Fibroblast of lung (primary cell): ENCODE measurements at regions not wholly inside any gene's neighbourhood (a gene's known extent, or its start where the extent isn't known, plus 50 kb on each side); places are given as distances from the start of the nearest gene placed in this dataset.

ENCODE experiments used
- DNase-seq, 2 donors: peaks; one replicate each; pipeline versions ENCODE4 v3.0.0 to v3.0.0-alpha.2; 2010; ENCODE audit warnings: low read depth in 2 of 2
- H2AFZ ChIP-seq: 2 replicates; pipeline ENCODE4 v1.5.1; 2012; ENCODE audit warnings: low read length, control low read depth, inconsistent platforms
- H3K27ac ChIP-seq: 2 replicates; pipeline ENCODE4 v1.5.1; 2011; ENCODE audit warnings: low read length, control low read depth; ENCODE audit not compliant: insufficient read depth
- H3K27me3 ChIP-seq: 2 replicates; pipeline ENCODE4 v1.5.1; 2011; ENCODE audit warnings: mild to moderate bottlenecking, low read length; ENCODE audit not compliant: control insufficient read depth, insufficient read depth
- H3K36me3 ChIP-seq: 2 replicates; pipeline ENCODE4 v1.5.1; 2011; ENCODE audit warnings: low read length; ENCODE audit not compliant: control insufficient read depth, insufficient read depth
- H3K4me1 ChIP-seq: 2 replicates; pipeline ENCODE4 v1.5.1; 2011; ENCODE audit warnings: low read length; ENCODE audit not compliant: control insufficient read depth, insufficient read depth; ENCODE audit errors: extremely low read depth
- H3K4me2 ChIP-seq: 2 replicates; pipeline ENCODE4 v1.5.1; 2011; ENCODE audit warnings: low read length, control low read depth; ENCODE audit not compliant: insufficient read depth; ENCODE audit errors: extremely low read depth
- H3K4me3 ChIP-seq, 4 experiments: fragments of 200-600 bp in 1 of 4; sonication (generic) in 1 of 4; replicated peaks in 1 of 4; 2 replicates each; pipeline ENCODE4 v1.5.1; 2011 to 2016; ENCODE audit warnings: low read length in 4 of 4, low read depth in 3 of 4, mild to moderate bottlenecking in 3 of 4, control low read depth in 2 of 4, inconsistent platforms in 1 of 4, mixed read lengths in 1 of 4; ENCODE audit not compliant: insufficient read depth in 1 of 4; ENCODE audit errors: control extremely low read depth in 1 of 4
- H3K79me2 ChIP-seq: 2 replicates; pipeline ENCODE4 v1.5.1; 2012; ENCODE audit warnings: mild to moderate bottlenecking, low read length, inconsistent platforms; ENCODE audit not compliant: control insufficient read depth, insufficient read depth
- H3K9ac ChIP-seq: 2 replicates; pipeline ENCODE4 v1.5.1; 2011; ENCODE audit warnings: mild to moderate bottlenecking, low read length, control low read depth; ENCODE audit not compliant: insufficient read depth
- H3K9me3 ChIP-seq: 2 replicates; pipeline ENCODE4 v1.5.1; 2012; ENCODE audit warnings: low read depth, low read length; ENCODE audit not compliant: control insufficient read depth, insufficient read depth
- H4K20me1 ChIP-seq: 2 replicates; pipeline ENCODE4 v1.5.1; 2011; ENCODE audit warnings: low read length; ENCODE audit not compliant: control insufficient read depth, insufficient read depth; ENCODE audit errors: extremely low read depth
- EZH2 ChIP-seq: IDR thresholded peaks from 2 replicates; pipeline ENCODE4 v1.5.1; 2012; ENCODE audit warnings: low read length, control low read depth, mild to moderate bottlenecking; ENCODE audit errors: missing control alignments
- TF ChIP-seq, protein P1 (sequence below), 2 donors: IDR thresholded peaks in 1 of 2; conservative IDR thresholded peaks in 1 of 2; 1 replicate in 1 of 2; 2 replicates in 1 of 2; pipeline ENCODE4 v1.5.1; 2011 to 2012; ENCODE audit warnings: low read length in 2 of 2, control low read depth in 1 of 2, inconsistent platforms in 1 of 2, low read depth in 1 of 2, mild to moderate bottlenecking in 1 of 2

DNA sequence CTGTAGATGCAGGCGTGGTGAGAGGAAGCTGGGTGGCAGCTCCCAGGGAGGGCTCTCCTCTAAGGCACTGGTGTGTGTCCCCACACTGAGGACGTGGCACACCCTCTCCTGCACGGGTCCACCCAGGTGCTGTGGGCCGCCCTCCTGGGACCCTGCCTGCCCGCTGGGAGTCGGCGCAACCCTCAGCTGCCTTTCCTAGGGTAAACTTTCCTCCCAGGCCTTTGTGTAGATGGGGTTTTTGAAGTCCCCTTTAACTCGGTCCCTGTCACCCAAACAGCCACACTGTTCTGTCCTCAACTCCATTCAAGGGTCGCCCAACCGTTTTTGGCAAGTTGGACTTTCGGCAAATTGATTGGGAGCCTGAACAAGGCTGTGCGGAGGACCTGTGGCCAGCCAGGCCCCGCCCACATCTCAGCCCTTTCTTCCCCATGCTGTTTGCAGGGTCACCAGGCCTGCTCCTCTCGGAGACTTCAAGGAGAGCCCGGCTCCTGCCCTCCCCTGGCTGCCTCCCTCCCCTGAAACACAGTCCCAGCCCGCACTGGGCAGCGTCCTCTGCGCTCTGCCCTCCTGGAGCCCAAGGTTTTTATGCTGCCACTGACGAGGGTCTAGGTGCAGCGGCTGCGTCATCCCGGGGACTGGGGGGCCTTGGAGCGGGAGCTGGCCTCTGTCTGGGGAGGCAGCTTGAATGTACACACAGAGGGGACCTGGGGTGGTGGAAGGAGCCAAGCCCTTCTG, 1126.2 kb downstream of the BRD1 start:
- H3K27ac ChIP-seq: no peak overlapping the region
- H3K27me3 ChIP-seq: no peaks in the 10 kb centered on the region
- no peak for DNase-seq
- H3K4me1 ChIP-seq: no peaks in the 10 kb centered on the region
- H2AFZ ChIP-seq: no peak overlapping the region
- H3K9ac ChIP-seq: no peak overlapping the region
- H3K36me3 ChIP-seq: no peaks in the 10 kb centered on the region
- no peaks in the 10 kb centered on the region for H3K79me2 ChIP-seq
- no peak overlapping the region for H3K4me2 ChIP-seq
- no peaks in the 10 kb centered on the region for H3K9me3 ChIP-seq
- H3K4me3 ChIP-seq: no peak overlapping the region
- TF ChIP-seq, protein P1, sequence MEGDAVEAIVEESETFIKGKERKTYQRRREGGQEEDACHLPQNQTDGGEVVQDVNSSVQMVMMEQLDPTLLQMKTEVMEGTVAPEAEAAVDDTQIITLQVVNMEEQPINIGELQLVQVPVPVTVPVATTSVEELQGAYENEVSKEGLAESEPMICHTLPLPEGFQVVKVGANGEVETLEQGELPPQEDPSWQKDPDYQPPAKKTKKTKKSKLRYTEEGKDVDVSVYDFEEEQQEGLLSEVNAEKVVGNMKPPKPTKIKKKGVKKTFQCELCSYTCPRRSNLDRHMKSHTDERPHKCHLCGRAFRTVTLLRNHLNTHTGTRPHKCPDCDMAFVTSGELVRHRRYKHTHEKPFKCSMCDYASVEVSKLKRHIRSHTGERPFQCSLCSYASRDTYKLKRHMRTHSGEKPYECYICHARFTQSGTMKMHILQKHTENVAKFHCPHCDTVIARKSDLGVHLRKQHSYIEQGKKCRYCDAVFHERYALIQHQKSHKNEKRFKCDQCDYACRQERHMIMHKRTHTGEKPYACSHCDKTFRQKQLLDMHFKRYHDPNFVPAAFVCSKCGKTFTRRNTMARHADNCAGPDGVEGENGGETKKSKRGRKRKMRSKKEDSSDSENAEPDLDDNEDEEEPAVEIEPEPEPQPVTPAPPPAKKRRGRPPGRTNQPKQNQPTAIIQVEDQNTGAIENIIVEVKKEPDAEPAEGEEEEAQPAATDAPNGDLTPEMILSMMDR (conservative IDR thresholded peaks at IDR 0.05 in 1 of 2, IDR thresholded peaks at IDR 0.05 in 1 of 2; ENCODE audit: low read depth in 1 of 2, low read length in 2 of 2): no peak
- TF ChIP-seq EZH2: no peak
- no peaks in the 10 kb centered on the region for H4K20me1 ChIP-seq

DNA sequence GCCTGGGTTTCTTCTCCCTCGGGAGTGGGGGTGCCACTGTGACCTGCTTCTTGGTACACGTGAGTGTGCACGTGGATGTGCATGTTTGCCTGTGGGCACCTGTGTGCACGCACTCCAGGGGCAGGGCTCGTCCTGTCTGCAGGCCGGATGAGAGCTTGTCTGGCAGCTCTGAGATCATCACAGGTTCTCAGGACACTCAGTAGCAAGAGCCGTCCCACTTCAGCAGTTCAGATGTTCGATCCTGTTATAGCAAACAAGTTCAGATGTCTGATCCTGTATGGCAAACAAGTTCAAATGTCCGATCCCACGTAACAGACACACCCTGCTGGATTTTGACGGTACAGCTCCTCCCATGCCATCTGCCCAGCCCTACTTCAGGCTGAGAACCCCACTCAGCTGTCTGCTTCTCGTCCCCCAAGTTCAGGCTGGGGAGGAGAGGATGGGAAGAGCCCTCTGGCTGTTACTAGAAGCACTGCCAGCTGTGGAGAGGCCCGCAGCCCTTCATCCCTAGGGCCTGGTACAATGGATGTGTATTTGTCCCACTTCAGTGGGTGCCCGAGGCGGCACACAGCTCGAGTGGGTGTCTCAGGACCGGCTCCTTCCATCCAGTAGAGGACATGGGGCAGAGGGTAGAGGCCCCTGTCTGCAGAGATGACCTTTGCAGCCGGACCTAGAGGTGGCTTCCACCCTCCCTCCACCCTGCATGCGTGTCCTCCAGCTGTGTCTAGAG, 1126.9 kb downstream of the BRD1 start:
- no peaks in the 10 kb centered on the region for H3K9me3 ChIP-seq
- H3K4me3 ChIP-seq: no peak overlapping the region
- H3K79me2 ChIP-seq: no peaks in the 10 kb centered on the region
- no peaks in the 10 kb centered on the region for H3K36me3 ChIP-seq
- no peaks in the 10 kb centered on the region for H3K4me1 ChIP-seq
- no peak overlapping the region for H2AFZ ChIP-seq
- no peaks in the 10 kb centered on the region for H3K27me3 ChIP-seq
- no peak for DNase-seq
- H4K20me1 ChIP-seq: no peaks in the 10 kb centered on the region
- TF ChIP-seq, protein P1 (conservative IDR thresholded peaks at IDR 0.05 in 1 of 2, IDR thresholded peaks at IDR 0.05 in 1 of 2; ENCODE audit: low read depth in 1 of 2, low read length in 2 of 2): no peak
- no peak for TF ChIP-seq EZH2
- H3K4me2 ChIP-seq: no peak overlapping the region
- no peak overlapping the region for H3K27ac ChIP-seq
- H3K9ac ChIP-seq: no peak overlapping the region

DNA sequence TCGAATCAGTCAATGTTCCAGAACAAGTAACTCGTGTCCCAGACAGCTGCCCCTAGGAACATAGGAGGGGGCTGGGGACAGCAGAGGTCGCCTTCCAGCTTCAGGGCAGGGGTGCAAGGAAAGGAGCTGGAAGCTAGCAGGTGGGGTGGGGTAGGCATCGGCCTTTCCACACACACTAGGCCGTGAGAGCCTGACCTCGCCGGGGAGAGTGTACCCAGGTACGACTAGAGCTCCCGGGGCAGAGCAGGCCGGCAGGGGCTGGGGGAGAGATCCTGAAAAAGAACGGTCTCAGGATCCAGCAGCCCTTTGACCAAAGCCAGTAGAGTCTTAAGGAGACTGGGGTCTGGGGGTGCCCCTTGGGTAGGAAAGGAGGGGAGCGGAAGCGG, 1127.5 kb downstream of the BRD1 start:
- DNase-seq: no peak
- no peak overlapping the region for H3K27ac ChIP-seq
- no peaks in the 10 kb centered on the region for H4K20me1 ChIP-seq
- no peak overlapping the region for H2AFZ ChIP-seq
- TF ChIP-seq, protein P1 (conservative IDR thresholded peaks at IDR 0.05 in 1 of 2, IDR thresholded peaks at IDR 0.05 in 1 of 2; ENCODE audit: low read depth in 1 of 2, low read length in 2 of 2): no peak
- TF ChIP-seq EZH2: no peak
- H3K36me3 ChIP-seq: no peaks in the 10 kb centered on the region
- H3K79me2 ChIP-seq: no peaks in the 10 kb centered on the region
- no peaks in the 10 kb centered on the region for H3K4me1 ChIP-seq
- H3K9me3 ChIP-seq: no peaks in the 10 kb centered on the region
- H3K27me3 ChIP-seq: no peaks in the 10 kb centered on the region
- H3K4me3 ChIP-seq: no peak overlapping the region
- no peak overlapping the region for H3K4me2 ChIP-seq
- H3K9ac ChIP-seq: no peak overlapping the region
